Fibroblast of skin of left quadriceps (primary cell): ENCODE measurements at regions not wholly inside any gene's neighbourhood (a gene's known extent, or its start where the extent isn't known, plus 50 kb on each side); places are given as distances from the start of the nearest gene placed in this dataset.
"Not testable (repeated sequence)": the region's sequence is repeated elsewhere in the genome, so short reads cannot be mapped to it uniquely, and the experiment has no call there.

Experiments used
- DNase-seq, 2 experiments: peaks; one replicate each; pipeline ENCODE4 v3.0.0-alpha.2; 2013; ENCODE audit warnings: low read depth in 2 of 2

- DNase-seq = no peak
Observed at GRCh38 chr10:84935772-84936171, 607.4 kb downstream of the CCSER2 start.

- no peak for DNase-seq
Observed at GRCh38 chr10:84938117-84938905, 609.9 kb downstream of the CCSER2 start.

- DNase-seq = no peak
Observed at GRCh38 chr10:84943541-84943940, 615.2 kb downstream of the CCSER2 start.

- no peak for DNase-seq
Observed at GRCh38 chr10:84944187-84944586, 615.8 kb downstream of the CCSER2 start.

GRCh38 chr10:84945791-84946190 lies 617.4 kb downstream of the CCSER2 start:
- DNase-seq = no peak

DNA sequence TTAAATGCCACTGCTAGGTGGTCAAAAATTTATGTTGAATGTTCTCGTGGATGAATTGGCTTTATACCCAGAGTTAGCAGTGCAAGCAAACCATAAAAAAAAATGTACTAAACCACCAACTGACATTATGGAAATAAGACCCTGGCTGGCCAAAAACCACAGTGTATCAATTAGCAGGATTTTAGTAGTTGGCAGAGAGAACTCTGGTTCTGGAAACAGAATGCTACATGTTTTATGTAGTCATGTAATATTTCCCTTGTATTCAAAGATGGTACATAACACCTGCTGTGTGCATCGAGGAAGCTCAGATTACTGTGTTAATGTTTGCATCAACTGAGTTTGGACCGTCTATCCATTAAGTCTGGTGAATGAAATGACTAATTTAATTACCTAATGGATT lies 618.5 kb downstream of the CCSER2 start:
- no peak for DNase-seq

DNA sequence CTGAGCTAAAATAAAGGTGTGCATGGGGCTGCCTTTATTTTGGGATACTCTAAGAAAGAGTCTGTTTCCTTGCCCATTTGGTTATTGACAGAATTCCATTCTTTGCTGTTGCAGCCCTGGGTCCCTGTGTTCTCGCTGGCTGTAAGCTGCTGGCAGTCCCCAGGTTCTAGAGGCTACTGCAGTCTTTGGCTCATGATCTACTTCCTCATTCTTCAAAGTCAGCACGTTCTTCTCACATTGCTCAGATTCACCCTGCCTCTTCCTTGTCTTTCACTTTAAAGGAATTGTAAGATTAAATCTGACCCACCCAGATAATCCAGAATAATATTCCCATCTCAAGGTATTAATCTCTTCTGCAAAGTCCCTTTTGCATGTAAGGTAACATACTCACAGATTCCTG lies 620.3 kb downstream of the CCSER2 start:
- DNase-seq = no peak

- no peak for DNase-seq
Observed at GRCh38 chr10:84951616-84952015, 623.2 kb downstream of the CCSER2 start.

DNA sequence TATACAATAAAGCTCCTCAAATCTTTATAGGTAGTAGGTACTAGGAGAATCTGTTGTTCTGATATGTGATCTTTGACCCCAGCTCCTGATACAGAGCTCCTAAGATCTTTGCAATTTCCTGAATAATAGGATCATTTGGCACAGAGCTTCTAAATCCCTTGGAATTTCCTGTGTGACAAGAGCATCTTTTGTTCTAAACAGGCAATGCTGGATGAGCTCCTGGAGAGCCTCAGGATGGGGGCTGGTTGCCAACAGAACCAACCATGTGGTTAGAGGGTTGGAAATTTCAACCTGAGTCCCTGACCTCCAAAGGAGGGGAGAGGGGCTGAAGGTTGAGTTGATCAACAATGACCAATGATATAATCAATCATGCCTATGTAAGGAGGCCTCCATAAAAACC lies 629.0 kb downstream of the CCSER2 start:
- no peak for DNase-seq

DNA sequence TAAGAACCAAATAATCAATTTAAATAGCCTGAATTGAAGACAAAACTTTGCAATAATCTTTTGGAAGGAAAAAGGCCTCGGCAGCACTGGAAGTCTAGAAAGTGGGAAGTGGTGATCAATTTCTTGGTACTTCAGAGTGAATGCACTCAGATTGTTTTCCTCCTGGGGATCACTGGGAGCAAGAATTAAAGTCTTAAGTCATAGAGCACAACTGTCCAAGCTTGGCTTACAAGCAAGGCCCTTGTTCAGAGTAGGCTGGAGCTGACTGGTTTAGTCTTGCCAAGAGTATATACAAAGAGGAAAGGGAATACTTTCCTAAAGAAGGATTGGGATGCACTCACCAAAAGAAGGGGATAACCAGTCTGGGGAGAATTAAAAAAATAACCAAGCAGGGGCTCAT lies 637.1 kb downstream of the CCSER2 start:
- no peak for DNase-seq

GRCh38 chr10:84966708-84967441 lies 638.5 kb downstream of the CCSER2 start:
- DNase-seq = no peak

DNA sequence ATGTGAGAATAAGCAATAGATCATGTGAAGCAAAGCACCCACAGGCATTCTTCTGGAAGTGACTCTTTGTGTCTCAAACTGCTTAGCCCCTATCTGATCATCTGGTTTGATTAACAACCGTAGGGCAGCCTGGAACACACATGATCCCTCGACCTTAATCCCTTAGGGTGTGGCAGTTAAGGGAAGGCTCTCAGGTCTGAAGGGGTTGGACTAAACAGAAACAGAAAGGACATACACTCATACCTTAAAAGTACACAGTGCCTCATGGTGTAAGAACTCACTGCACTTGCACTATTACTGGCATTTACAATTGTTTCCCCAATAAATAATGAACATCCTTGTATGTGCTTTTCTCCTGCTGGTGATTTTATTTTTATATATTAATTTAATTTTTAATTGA lies 640.9 kb downstream of the CCSER2 start:
- not testable (repeated sequence) for DNase-seq

DNA sequence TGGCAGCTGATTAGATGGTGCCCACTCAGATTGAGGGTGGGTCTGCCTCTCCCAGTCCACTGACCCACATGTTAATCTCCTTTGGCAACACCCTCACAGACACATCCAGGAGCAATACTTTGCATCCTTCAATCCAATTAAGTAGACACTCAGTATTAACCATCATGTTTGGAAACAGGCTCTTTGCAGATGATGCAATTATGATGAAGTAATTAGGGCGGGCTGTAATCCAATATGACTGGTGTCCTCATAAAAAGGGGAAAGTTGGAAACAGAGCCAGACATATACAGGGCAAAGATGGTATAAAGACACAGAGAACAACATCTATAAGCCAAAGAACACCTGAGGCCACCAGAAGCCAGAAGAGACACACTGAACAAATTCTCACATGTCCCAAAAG lies 658.6 kb downstream of the CCSER2 start:
- DNase-seq = no peak

DNA sequence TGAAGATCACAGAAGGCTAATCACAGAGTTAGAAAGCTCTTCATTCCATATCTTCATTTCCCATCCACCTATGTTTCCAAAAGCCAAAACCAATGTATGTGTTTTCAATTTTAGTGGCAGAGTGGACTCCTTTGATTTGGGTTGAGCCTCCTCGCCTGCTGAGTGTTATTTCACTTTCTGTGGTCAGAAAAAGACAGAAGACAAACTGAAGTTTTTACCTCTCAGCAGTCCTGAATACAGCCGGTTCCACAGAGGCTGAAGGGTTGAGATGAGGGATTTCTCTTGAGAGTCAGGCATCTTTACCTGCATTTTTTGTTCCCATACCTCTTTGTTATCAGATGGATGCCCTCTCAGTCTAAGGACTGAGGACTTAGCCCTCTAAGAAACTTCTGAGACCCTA lies 659.6 kb downstream of the CCSER2 start:
- DNase-seq = no peak

- DNase-seq = no peak
Observed at GRCh38 chr10:84990713-84991112, 662.3 kb downstream of the CCSER2 start.

DNA sequence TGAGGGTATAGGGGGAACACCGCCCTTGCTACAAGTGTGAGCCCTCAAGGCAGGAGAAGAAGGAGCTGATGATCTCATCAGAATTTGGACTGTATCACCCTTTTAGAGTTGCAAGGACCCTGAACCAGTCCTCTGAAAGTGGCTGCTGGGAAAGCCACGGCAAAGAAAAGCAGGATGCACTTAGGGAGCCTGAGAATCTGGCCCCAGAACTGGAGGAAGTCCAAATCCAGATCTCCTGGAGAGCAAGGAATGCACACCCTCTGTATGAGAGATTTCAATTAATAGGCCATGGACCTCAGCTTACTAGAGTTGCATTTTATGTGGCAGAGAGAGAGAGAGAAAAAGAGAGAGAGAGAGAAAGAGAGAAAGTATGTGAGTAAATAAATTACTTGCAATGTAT lies 662.9 kb downstream of the CCSER2 start:
- DNase-seq = no peak

- DNase-seq = no peak
Observed at GRCh38 chr10:84993251-84994035, 665.1 kb downstream of the CCSER2 start.

- no peak for DNase-seq
Observed at GRCh38 chr10:84994722-84995121, 666.3 kb downstream of the CCSER2 start.

- no peak for DNase-seq
Observed at GRCh38 chr10:84996580-84996979, 668.2 kb downstream of the CCSER2 start.

DNA sequence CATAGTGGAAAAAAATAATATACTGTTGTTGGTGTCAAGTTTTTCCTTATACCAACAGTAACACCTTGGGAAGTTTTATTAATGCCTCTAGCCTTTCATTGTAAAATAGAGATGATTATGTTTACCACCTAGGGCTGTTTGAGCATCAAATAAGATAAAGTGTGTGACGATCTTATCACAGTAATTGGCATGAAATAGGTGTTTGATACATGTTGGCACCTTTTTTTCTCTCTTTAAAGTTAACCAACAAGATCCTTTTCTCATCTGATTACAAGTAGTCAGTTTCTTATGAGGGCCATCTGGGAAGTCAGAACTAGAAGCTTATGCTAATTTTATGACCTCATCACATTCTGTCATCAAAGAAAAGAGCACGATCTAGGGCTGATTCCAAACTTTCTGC lies 669.5 kb downstream of the CCSER2 start:
- no peak for DNase-seq

DNA sequence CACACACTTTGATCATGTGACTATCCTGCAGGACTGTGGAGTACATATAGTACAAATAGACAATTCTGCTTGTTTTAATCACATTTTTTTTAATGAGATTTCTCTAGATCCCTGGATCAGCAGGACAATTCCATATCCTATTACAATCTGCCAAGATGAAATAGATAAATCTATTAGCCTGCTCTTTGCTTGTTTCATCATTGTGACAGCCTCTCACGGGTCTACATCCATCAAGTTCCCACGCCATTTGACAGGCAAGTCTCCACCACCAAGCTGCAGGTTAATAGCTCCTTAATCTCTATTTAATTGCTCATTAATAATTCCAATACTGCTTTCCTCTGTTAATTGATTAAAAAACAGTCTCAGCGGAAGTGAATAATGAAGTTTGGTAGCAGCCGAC lies 671.5 kb downstream of the CCSER2 start:
- DNase-seq = no peak

GRCh38 chr10:85003083-85003482 lies 674.7 kb downstream of the CCSER2 start:
- no peak for DNase-seq
